SK-N-SH (cell line): ENCODE measurements at regions not wholly inside any gene's neighbourhood (a gene's known extent, or its start where the extent isn't known, plus 50 kb on each side); places are given as distances from the start of the nearest gene placed in this dataset.

ENCODE experiments used
- CTCF ChIA-PET: fragments of 300-600, 350-600 bp; formaldehyde crosslinking; extraction: SDS; loops from one replicate; lab custom pipeline; 2021; lab: Yijun Ruan, JAX
- POLR2A ChIA-PET: fragments of 350-600 bp; sonication (Branson Sonifier 250); formaldehyde crosslinking; extraction: SDS; loops from one replicate; lab custom pipeline; 2020; ENCODE audit warnings: antibody characterized with exemption, inconsistent platforms; lab: Yijun Ruan, JAX
- DNase-seq: peaks from one replicate; pipeline ENCODE4 v3.0.0; 2012
- H2AFZ ChIP-seq: fragments of 200-600 bp; sonication (generic); 2 replicates; pipeline ENCODE4 v1.8.1; 2016; ENCODE audit warnings: antibody characterized with exemption, mild to moderate bottlenecking, low read depth
- H3F3A ChIP-seq: fragments of 200-600 bp; sonication (generic); replicated peaks from 2 replicates; pipeline ENCODE3; 2016; ENCODE audit warnings: antibody characterized with exemption, mild to moderate bottlenecking; ENCODE audit not compliant: insufficient read depth
- H3K27ac ChIP-seq, 2 experiments: fragments of 200-500 bp in 1 of 2; fragments of 200-600 bp in 1 of 2; sonication (Bioruptor generic) in 1 of 2; sonication (generic), shearing (Covaris generic) in 1 of 2; 2 replicates each; pipeline versions ENCODE4 v1.5.1 to v1.6.1; 2014 to 2016; ENCODE audit warnings: low read depth in 2 of 2, inconsistent platforms in 1 of 2, low read length in 1 of 2, mild to moderate bottlenecking in 1 of 2, mixed read lengths in 1 of 2
- H3K27me3 ChIP-seq: fragments of 200-600 bp; sonication (generic), shearing (Covaris generic); 2 replicates; pipeline ENCODE4 v1.6.1; 2016; ENCODE audit warnings: mixed run types; ENCODE audit not compliant: insufficient read depth
- H3K36me3 ChIP-seq, 2 experiments: fragments of 200-500 bp in 1 of 2; fragments of 200-600 bp in 1 of 2; sonication (Bioruptor generic) in 1 of 2; sonication (generic) in 1 of 2; replicated peaks in 1 of 2; 2 replicates each; pipeline versions ENCODE3 to v1.5.1; 2014 to 2016; ENCODE audit warnings: low read length in 1 of 2, mild to moderate bottlenecking in 1 of 2; ENCODE audit not compliant: insufficient read depth in 2 of 2, control insufficient read depth in 1 of 2
- H3K4me1 ChIP-seq, 2 experiments: fragments of 200-500 bp in 1 of 2; fragments of 200-600 bp in 1 of 2; sonication (Bioruptor generic) in 1 of 2; sonication (generic), shearing (Covaris generic) in 1 of 2; 2 replicates each; pipeline versions ENCODE4 v1.5.1 to v1.6.1; 2014 to 2016; ENCODE audit warnings: low read depth in 1 of 2, low read length in 1 of 2, mixed run types in 1 of 2; ENCODE audit not compliant: insufficient read depth in 2 of 2, control insufficient read depth in 1 of 2
- H3K4me2 ChIP-seq: fragments of 200-600 bp; sonication (generic), shearing (Covaris generic); 2 replicates; pipeline ENCODE4 v1.6.1; 2017; ENCODE audit warnings: mixed run types
- H3K4me3 ChIP-seq, 2 experiments: fragments of 200-500 bp in 1 of 2; fragments of 200-600 bp in 1 of 2; sonication (Bioruptor generic) in 1 of 2; sonication (generic), shearing (Covaris generic) in 1 of 2; 2 replicates each; pipeline versions ENCODE4 v1.5.1 to v1.8.1; 2014 to 2016; ENCODE audit warnings: low read depth in 2 of 2, inconsistent platforms in 1 of 2, low read length in 1 of 2, mild to moderate bottlenecking in 1 of 2, mixed read lengths in 1 of 2, moderate library complexity in 1 of 2
- H3K79me2 ChIP-seq: fragments of 200-600 bp; sonication (generic); 2 replicates; pipeline ENCODE4 v1.8.1; 2017; ENCODE audit warnings: mild to moderate bottlenecking; ENCODE audit not compliant: insufficient read depth
- H3K9ac ChIP-seq: fragments of 200-600 bp; sonication (generic); 2 replicates; pipeline ENCODE4 v1.6.1; 2017; ENCODE audit warnings: mixed run types
- H3K9me2 ChIP-seq: fragments of 200-600 bp; sonication (generic); 2 replicates; pipeline ENCODE4 v1.6.1; 2017; ENCODE audit warnings: mixed run types
- H3K9me3 ChIP-seq: fragments of 200-600 bp; sonication (generic); 2 replicates; pipeline ENCODE4 v1.6.1; 2017; ENCODE audit warnings: mixed run types, mild to moderate bottlenecking, moderate library complexity
- H4K20me1 ChIP-seq: fragments of 200-600 bp; sonication (generic); 2 replicates; pipeline ENCODE4 v1.6.1; 2017; ENCODE audit warnings: mild to moderate bottlenecking, mixed run types; ENCODE audit not compliant: insufficient read depth
- EP300 ChIP-seq, 2 experiments: IDR thresholded peaks; 2 replicates each; pipeline versions ENCODE4 v1.4.0 to v1.6.1; 2012; ENCODE audit warnings: borderline replicate concordance in 1 of 2, low read depth in 1 of 2, low read length in 1 of 2
- EZH2phosphoT487 ChIP-seq: fragments of 200-600 bp; sonication (generic); IDR thresholded peaks from 2 replicates; pipeline ENCODE4 v1.6.1; 2017; ENCODE audit warnings: low read depth, mixed run types, mild to moderate bottlenecking, antibody characterized with exemption, moderate library complexity, borderline replicate concordance
- FOXM1 ChIP-seq: IDR thresholded peaks from 2 replicates; pipeline ENCODE4 v1.4.0; 2012; ENCODE audit warnings: low read depth, mild to moderate bottlenecking
- GABPA ChIP-seq: IDR thresholded peaks from 2 replicates; pipeline ENCODE4 v1.4.0; 2012; ENCODE audit warnings: low read depth, mild to moderate bottlenecking
- NRF1 ChIP-seq: IDR thresholded peaks from 2 replicates; pipeline ENCODE4 v1.6.1; 2012; ENCODE audit warnings: low read depth, mild to moderate bottlenecking, low read length
- PBX3 ChIP-seq: IDR thresholded peaks from 2 replicates; pipeline ENCODE4; 2012
- POLR2AphosphoS5 ChIP-seq: IDR thresholded peaks from 2 replicates; pipeline ENCODE4 v1.6.1; 2012; ENCODE audit warnings: low read depth, low read length
- RAD21 ChIP-seq: IDR thresholded peaks from 2 replicates; pipeline ENCODE4 v1.6.1; 2012; ENCODE audit warnings: mild to moderate bottlenecking, low read length
- REST ChIP-seq: IDR thresholded peaks from 2 replicates; pipeline ENCODE4 v1.6.1; 2012; ENCODE audit warnings: mild to moderate bottlenecking, low read depth, low read length, moderate library complexity
- RFX5 ChIP-seq: IDR thresholded peaks from 2 replicates; pipeline ENCODE4 v1.6.1; 2012; ENCODE audit warnings: mild to moderate bottlenecking, improper control_type of control experiment, low read length
- TEAD4 ChIP-seq: IDR thresholded peaks from 2 replicates; pipeline ENCODE4 v1.4.0; 2012; ENCODE audit warnings: mild to moderate bottlenecking, borderline replicate concordance; ENCODE audit not compliant: insufficient read depth
- USF1 ChIP-seq: IDR thresholded peaks from 2 replicates; pipeline ENCODE4 v1.4.0; 2012; ENCODE audit warnings: low read depth, borderline replicate concordance
- ZBTB33 ChIP-seq: IDR thresholded peaks from 2 replicates; pipeline ENCODE4 v1.4.0; 2012; ENCODE audit warnings: low read depth, borderline replicate concordance
- WGBS: methylation state at CpG from one replicate; pipeline ENCODE4 v1.1.6; 2017; ENCODE audit warnings: low lambda C conversion rate; 5-methylcytosine and 5-hydroxymethylcytosine counted together

GRCh38 chr4:160848489-160848888 is 1315.3 kb downstream of the FSTL5 start:
- Histone ChIP-seq H2AFZ (no peak overlapping the region), H4K20me1 (no peaks in the 10 kb centered on the region), H3K9me3 (no peaks in the 10 kb centered on the region), H3K27me3 (no peaks in the 10 kb centered on the region), H3K4me1 (no peaks in the 10 kb centered on the region), H3K79me2 (no peaks in the 10 kb centered on the region), H3K9ac (no peak overlapping the region), H3K27ac (no peak overlapping the region), H3F3A (no peaks in the 10 kb centered on the region), H3K4me2 (no peak overlapping the region), H3K4me3 (no peak overlapping the region), H3K9me2 (no peaks in the 10 kb centered on the region), H3K36me3 (no peaks in the 10 kb centered on the region)
- 22% methylated on average over 3 of the region's 4 CpGs for WGBS
- CTCF ChIA-PET, result interaction anchor here (1.5 kb wide), 1 partner anchor 10 kb away, joined by 3 read pairs; no protein-coding TSS in a partner anchor
- no peak for DNase-seq
- POLR2A ChIA-PET, result no interaction called here
- TF ChIP-seq POLR2AphosphoS5 (no peak), GABPA (no peak), TEAD4 (no peak), PBX3 (no peak), ZBTB33 (no peak), NRF1 (no peak), RAD21 (no peak), RFX5 (no peak), FOXM1 (no peak), EP300 (IDR thresholded peaks at IDR 0.05; ENCODE audit: borderline replicate concordance in 1 of 2, low read depth in 1 of 2, low read length in 1 of 2) (no peak)

GRCh38 chr4:160848901-160849760 is 1314.7 kb downstream of the FSTL5 start:
- 18% methylated on average over 9 of the region's 9 CpGs for WGBS
- no peak overlapping the region for H3K27ac ChIP-seq
- CTCF ChIA-PET, result interaction anchor here (1.5 kb wide), 1 partner anchor 10 kb away, joined by 3 read pairs; no protein-coding TSS in a partner anchor
- no peaks in the 10 kb centered on the region for H3K4me1 ChIP-seq
- H3F3A ChIP-seq, result no peaks in the 10 kb centered on the region
- no peaks in the 10 kb centered on the region for H3K9me3 ChIP-seq
- DNase-seq, result no peak
- no peak overlapping the region for H3K4me2 ChIP-seq
- no peaks in the 10 kb centered on the region for H3K79me2 ChIP-seq
- no peaks in the 10 kb centered on the region for H3K36me3 ChIP-seq
- no peaks in the 10 kb centered on the region for H3K27me3 ChIP-seq
- no peak overlapping the region for H3K9ac ChIP-seq
- POLR2A ChIA-PET, result no interaction called here
- H3K9me2 ChIP-seq, result no peaks in the 10 kb centered on the region
- no peak overlapping the region; a peak in 1 of 4 replicates for H3K4me3 ChIP-seq
- H2AFZ ChIP-seq, result no peak overlapping the region
- H4K20me1 ChIP-seq, result no peaks in the 10 kb centered on the region
- TF ChIP-seq USF1, result no peak
- TF ChIP-seq REST, result no peak
- TF ChIP-seq EP300 (IDR thresholded peaks at IDR 0.05; ENCODE audit: borderline replicate concordance in 1 of 2, low read depth in 1 of 2, low read length in 1 of 2), result no peak
- TF ChIP-seq EZH2phosphoT487, result no peak
- TF ChIP-seq, all 33 proteins: peak for 0
